ENCODE measurements at regions not wholly inside any gene's neighbourhood (a gene's known extent, or its start where the extent isn't known, plus 50 kb on each side); places are given as distances from the start of the nearest gene placed in this dataset.

- TF ChIP-seq CTCF (conservative IDR thresholded peaks at IDR 0.05 in 1 of 2, IDR thresholded peaks at IDR 0.05 in 1 of 2; ENCODE audit: low read depth in 1 of 2, low read length in 2 of 2) (no peak), EZH2 (IDR thresholded peaks at IDR 0.05; ENCODE audit: low read length, missing control alignments) (no peak)
These were observed 108.8 kb upstream of the HAAO start for GRCh38 chr2:42901076-42901640.

Measured in fibroblast of lung (primary cell).